Stimulated activated naive B cell treated with anti-CD40 and anti-IgM and Interleukin-4, amounts not matched to agents 10 μg/mL and 1 μg/mL and 100 μg/mL, for 72 hours (primary cell): ENCODE measurements at regions not wholly inside any gene's neighbourhood (a gene's known extent, or its start where the extent isn't known, plus 50 kb on each side); places are given as distances from the start of the nearest gene placed in this dataset.
A peak's percentile ranks its signal among the peaks of the same experiment; 100 is the strongest.

Experiments
- ATAC-seq, 2 donors: fragments of 150-1000 bp; cut with Tn5 transposase; replicated peaks; 2 replicates each; pipeline ENCODE4 v1.10.0; 2021; ENCODE audit warnings: moderate library complexity in 1 of 2
- DNase-seq: peaks from one replicate; pipeline ENCODE4 v3.0.0; 2021
- H3K27ac Mint-ChIP-seq: one replicate; pipeline ENCODE4 v1.8.0; 2022; ENCODE audit warnings: mild to moderate bottlenecking, mixed read lengths
- H3K27me3 Mint-ChIP-seq, 2 donors: one replicate each; pipeline ENCODE4 v1.8.0; 2022; ENCODE audit warnings: mixed read lengths in 2 of 2
- H3K36me3 Mint-ChIP-seq, 2 donors: one replicate each; pipeline ENCODE4 v1.8.0; 2022; ENCODE audit warnings: mixed read lengths in 2 of 2, mild to moderate bottlenecking in 1 of 2
- H3K4me1 Mint-ChIP-seq, 2 donors: one replicate each; pipeline ENCODE4 v1.8.0; 2022; ENCODE audit warnings: mixed read lengths in 2 of 2, mild to moderate bottlenecking in 1 of 2
- H3K4me3 Mint-ChIP-seq, 2 donors: one replicate each; pipeline ENCODE4 v1.8.0; 2022; ENCODE audit warnings: mild to moderate bottlenecking in 2 of 2, mixed read lengths in 2 of 2, moderate library complexity in 1 of 2
- H3K9me3 Mint-ChIP-seq, 2 donors: one replicate each; pipeline ENCODE4 v1.8.0; 2022; ENCODE audit warnings: mixed read lengths in 2 of 2, mild to moderate bottlenecking in 1 of 2

DNA sequence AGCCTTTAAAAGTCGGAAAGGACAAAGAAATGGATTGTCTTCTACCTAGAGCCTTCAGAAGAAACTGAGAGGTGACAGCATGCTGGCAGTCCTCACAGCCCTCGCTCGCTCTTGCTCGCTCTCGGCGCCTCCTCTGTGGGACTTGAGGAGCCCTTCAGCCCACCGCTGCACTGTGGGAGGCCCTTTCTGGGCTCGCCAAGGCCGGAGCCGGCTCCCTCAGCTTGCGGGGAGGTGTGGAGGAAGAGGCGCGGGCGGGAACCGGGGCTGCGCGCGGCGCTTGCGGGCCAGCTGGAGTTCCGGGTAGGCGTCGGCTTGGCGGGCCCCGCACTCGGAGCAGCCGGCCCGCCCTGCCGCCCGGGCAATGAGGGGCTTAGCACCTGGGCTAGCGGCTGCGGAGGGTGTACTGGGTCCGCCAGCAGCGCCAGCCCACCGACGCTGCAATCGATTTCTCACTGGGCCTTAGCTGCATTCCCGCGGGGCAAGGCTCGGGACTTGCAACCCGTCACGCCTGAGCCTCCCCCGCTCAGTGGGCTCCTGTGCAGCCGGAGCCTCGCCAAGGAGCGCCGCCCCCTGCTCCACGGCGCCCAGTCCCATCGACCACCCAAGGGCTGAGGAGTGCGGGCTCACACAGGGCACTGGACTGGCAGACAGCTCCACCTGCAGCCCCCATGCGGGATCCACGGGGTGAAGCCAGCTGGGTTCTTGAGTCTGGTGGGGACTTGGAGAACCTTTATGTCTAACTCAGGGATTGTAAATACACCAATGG lies 953.8 kb upstream of the GBE1 start:
- H3K4me1 Mint-ChIP-seq = no peaks in the 10 kb centered on the region
- no peaks in the 10 kb centered on the region for H3K27me3 Mint-ChIP-seq
- H3K36me3 Mint-ChIP-seq = no peaks in the 10 kb centered on the region
- ATAC-seq (no peak), DNase-seq (no peak)
- H3K9me3 Mint-ChIP-seq = peaks cover 5 to 8% of the 10 kb centered on the region in 2 donors
- H3K27ac Mint-ChIP-seq = no peak overlapping the region
- no peak overlapping the region for H3K4me3 Mint-ChIP-seq

DNA sequence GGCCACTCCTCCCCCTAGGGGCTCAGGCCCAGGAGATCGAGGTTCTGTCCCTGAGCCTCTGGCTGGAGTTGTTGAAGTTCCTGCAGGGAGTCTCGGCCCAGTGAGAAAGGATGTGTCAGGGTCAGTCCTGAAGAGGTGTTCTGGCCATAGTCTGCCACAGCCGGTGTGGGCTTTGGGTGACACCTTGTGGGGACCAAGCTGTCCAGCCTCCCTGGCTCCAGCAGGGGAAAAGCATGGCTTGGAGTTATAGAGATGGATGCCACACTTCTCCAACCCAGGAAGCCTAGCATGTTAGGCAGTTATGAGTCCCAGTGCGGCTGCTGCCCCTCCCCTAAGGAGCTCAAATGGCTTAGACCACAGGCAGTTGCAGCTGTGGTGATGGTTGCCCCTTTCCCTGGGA lies 945.6 kb upstream of the GBE1 start:
- ATAC-seq = peak in 1 of 2 donors; percentile 39
- H3K4me3 Mint-ChIP-seq = no peak overlapping the region

DNA sequence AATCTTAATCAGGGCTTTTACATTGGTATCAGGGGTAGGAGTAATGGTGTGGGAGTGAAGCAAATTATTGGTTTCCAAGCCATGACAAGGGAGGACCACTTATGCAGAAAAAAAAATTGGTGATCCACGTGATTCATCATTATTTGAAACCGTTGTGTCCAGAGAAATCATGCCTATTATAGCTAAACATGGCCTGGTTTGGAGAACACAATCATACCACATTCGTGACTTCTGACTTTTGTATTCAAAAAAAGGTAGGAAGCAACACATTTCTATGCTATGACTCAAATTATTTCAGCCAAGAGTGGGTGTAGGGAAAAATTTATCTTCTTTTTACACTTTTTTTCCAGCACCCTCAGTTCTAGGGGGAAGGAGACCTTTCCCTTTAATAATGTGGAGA lies 924.3 kb upstream of the GBE1 start:
- H3K36me3 Mint-ChIP-seq = no peaks in the 10 kb centered on the region
- H3K27ac Mint-ChIP-seq = no peak overlapping the region
- no peaks in the 10 kb centered on the region for H3K27me3 Mint-ChIP-seq
- H3K4me1 Mint-ChIP-seq = no peaks in the 10 kb centered on the region
- peaks cover 2 to 10% of the 10 kb centered on the region in 2 donors for H3K9me3 Mint-ChIP-seq
- DNase-seq (no peak), ATAC-seq (no peak)
- no peak overlapping the region for H3K4me3 Mint-ChIP-seq

More for the DNA sequence above, 945.6 kb upstream of the GBE1 start:
- Mint-ChIP-seq H3K9me3 (peaks cover 4 to 12% of the 10 kb centered on the region in 2 donors), H3K36me3 (no peaks in the 10 kb centered on the region), H3K27ac (no peak overlapping the region), H3K4me1 (no peaks in the 10 kb centered on the region), H3K27me3 (no peaks in the 10 kb centered on the region)
- DNase-seq = no peak

DNA sequence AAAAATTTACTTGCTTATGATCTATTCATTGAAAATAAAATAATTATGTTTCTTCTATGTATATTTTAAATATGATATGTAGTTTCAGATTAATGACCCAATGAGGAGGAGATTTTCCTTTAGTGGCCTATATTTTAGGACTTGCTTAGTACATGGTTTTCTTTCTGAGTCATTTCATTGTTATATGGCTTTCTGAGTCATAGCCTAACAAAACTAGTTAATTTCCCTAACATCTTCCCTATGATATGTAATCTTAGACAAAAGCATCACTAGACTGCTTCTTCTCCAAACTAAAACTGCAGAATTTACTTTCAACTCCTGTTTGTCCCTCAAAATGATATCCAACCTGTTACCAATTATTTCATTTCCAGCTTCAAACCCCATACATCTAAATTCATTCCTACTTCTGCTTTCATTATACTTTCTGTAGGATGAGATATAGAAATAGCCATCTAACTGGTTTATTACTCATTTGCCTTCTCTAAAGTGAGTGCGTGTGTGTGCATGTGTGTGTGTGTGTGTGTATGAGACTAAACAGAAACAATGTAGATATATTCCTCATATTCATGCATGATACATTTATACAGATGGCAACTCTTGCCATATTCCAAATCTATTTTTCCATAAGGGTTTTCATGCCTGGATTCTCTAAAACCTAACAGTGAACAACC lies 915.0 kb upstream of the GBE1 start:
- no peak for ATAC-seq

DNA sequence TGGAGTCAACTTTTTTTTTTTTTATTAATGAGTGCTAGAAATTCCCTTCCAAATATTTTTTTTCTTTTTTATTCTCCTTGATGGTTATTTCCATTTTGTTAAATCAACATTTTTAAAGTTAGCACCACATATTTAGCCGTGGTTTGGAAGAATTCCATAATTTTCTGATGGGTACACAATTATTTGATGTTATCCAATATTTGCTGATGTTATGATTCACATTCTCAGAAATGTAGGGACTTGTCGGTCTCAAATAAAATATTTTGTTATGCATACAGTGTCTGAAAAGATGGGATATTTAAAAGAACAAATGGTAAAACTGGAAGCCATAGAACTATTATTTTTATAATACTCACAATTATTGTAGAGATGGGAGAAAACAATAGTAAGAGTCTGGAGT lies 911.5 kb upstream of the GBE1 start:
- Mint-ChIP-seq H3K36me3 (no peaks in the 10 kb centered on the region), H3K4me1 (no peaks in the 10 kb centered on the region), H3K4me3 (no peak overlapping the region), H3K27ac (no peak overlapping the region), H3K27me3 (no peaks in the 10 kb centered on the region), H3K9me3 (peaks cover 2 to 4% of the 10 kb centered on the region in 2 donors)
- ATAC-seq = no peak
- no peak for DNase-seq

More for the DNA sequence above, 915.0 kb upstream of the GBE1 start:
- no peak for DNase-seq
- Mint-ChIP-seq H3K4me3 (no peak overlapping the region), H3K4me1 (no peaks in the 10 kb centered on the region), H3K9me3 (peaks cover 4 to 8% of the 10 kb centered on the region in 2 donors), H3K27ac (no peak overlapping the region), H3K36me3 (no peaks in the 10 kb centered on the region), H3K27me3 (no peaks in the 10 kb centered on the region)

DNA sequence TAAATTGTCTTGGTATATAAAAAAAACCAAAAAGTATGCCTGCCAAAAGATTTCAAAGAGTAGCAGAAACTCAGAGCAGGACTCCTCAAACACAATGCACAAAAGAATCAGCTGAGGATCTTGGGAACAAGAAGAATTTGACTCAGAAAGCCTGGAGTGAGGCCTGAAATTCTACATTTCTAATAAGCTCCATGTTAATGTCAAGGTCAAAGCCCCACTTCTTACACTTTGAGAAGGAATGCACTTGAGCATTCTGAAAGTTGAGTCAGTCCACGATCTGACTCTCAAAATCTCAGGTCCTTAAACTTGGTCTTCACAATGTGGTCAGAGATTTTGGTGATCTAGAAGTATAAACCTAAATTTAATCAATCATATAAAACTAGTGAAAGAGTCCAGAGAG lies 910.0 kb upstream of the GBE1 start:
- H3K36me3 Mint-ChIP-seq = no peaks in the 10 kb centered on the region
- no peaks in the 10 kb centered on the region for H3K27me3 Mint-ChIP-seq
- H3K4me3 Mint-ChIP-seq = no peak overlapping the region
- ATAC-seq = no peak
- peaks cover 4% of the 10 kb centered on the region in 2 donors for H3K9me3 Mint-ChIP-seq
- no peak for DNase-seq
- H3K4me1 Mint-ChIP-seq = no peaks in the 10 kb centered on the region
- H3K27ac Mint-ChIP-seq = no peak overlapping the region

DNA sequence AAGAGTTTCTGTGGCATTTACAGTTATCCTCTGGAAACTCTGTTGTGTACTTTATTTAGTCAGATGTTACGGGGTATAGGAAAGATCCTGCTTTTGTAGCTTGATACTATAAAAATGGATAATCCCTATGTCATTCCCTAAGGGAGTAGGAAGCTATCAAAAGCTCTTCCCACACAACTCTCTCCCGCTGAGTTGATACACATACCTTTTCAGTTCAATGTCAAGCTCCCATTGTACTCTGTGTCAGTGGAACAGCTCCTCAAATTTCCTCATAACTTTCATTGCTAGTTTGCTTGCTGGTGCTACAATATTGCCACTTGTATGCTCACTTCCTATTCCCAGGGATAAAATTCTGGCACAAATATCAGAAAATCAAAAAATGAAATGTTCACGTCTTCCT lies 893.3 kb upstream of the GBE1 start:
- no peaks in the 10 kb centered on the region for H3K27me3 Mint-ChIP-seq
- no peaks in the 10 kb centered on the region for H3K36me3 Mint-ChIP-seq
- DNase-seq = no peak

DNA sequence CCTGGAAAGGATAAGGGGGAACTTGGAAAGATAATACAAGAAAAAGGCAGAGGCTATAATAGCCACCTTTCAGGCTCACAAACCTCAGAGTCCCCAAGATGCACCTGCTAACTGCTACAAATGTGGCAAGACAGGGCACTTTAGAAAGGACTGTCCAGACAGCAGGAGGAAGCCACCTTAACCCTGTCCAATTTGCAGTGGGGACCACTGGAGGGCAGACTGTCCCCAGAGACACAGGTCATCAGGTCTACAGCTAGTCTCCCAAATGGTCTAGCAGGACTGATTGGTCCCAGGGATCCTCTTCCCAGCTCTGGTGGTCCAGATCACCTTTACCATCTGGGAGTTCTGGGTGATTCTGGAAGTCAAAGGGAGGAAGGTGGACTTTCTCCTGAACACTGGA lies 882.5 kb upstream of the GBE1 start:
- DNase-seq = no peak

More for the DNA sequence above, 893.3 kb upstream of the GBE1 start:
- peaks cover 4 to 7% of the 10 kb centered on the region in 2 donors for H3K9me3 Mint-ChIP-seq
- H3K4me3 Mint-ChIP-seq = no peak overlapping the region
- H3K4me1 Mint-ChIP-seq = no peaks in the 10 kb centered on the region
- ATAC-seq = no peak
- no peak overlapping the region for H3K27ac Mint-ChIP-seq

DNA sequence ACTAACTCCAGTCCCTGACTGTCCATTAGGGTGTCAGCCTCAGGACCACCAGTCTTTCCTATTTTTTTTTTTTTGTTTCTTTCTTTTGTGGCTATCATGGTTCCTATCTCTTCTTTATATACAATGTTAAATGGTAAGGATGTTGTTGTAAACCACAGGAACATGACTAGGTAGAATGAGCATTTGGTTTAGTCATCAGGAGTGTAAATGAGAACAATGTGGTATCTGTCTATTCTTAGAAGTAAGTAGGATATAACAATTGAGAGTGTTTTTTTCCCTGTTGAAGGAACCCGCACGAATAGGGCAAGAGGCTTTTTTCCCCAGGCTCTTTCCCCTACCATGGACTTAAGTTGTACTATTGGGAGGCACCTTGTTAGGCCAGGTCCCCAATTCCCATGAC lies 880.3 kb upstream of the GBE1 start:
- Mint-ChIP-seq H3K4me3 (no peak overlapping the region), H3K27ac (no peak overlapping the region), H3K27me3 (no peaks in the 10 kb centered on the region), H3K9me3 (peaks cover 4 to 6% of the 10 kb centered on the region in 2 donors), H3K4me1 (no peaks in the 10 kb centered on the region), H3K36me3 (no peaks in the 10 kb centered on the region)
- no peak for ATAC-seq
- DNase-seq = no peak

More for the DNA sequence above, 882.5 kb upstream of the GBE1 start:
- Mint-ChIP-seq H3K36me3 (no peaks in the 10 kb centered on the region), H3K9me3 (peaks cover 2 to 6% of the 10 kb centered on the region in 2 donors), H3K4me1 (no peaks in the 10 kb centered on the region), H3K27ac (no peak overlapping the region), H3K27me3 (no peaks in the 10 kb centered on the region), H3K4me3 (no peak overlapping the region)
- ATAC-seq = no peak

DNA sequence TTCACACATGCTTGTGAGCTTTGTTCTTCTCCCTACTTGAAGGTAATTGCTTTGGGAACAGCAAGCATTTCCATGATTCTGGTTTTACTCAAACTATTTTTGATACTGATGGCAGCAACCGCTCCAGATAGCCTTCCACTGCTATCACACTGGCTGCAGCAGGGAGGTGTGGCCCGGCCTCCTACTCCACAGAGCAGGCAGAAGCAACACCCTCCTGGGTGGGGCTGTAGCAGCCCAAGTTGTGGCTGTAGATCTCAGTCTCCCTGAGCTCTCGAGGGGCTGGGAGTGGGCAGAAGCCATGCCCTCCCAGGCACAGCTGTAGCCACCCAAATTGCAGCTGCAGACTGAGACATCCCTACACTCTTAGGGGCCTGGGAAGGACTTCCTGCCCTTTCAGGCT lies 878.8 kb upstream of the GBE1 start:
- no peaks in the 10 kb centered on the region for H3K27me3 Mint-ChIP-seq
- H3K4me3 Mint-ChIP-seq = no peak overlapping the region
- H3K4me1 Mint-ChIP-seq = no peaks in the 10 kb centered on the region
- ATAC-seq = no peak
- no peaks in the 10 kb centered on the region for H3K36me3 Mint-ChIP-seq
- H3K27ac Mint-ChIP-seq = no peak overlapping the region
- peaks cover 4 to 6% of the 10 kb centered on the region in 2 donors for H3K9me3 Mint-ChIP-seq
- DNase-seq = no peak

DNA sequence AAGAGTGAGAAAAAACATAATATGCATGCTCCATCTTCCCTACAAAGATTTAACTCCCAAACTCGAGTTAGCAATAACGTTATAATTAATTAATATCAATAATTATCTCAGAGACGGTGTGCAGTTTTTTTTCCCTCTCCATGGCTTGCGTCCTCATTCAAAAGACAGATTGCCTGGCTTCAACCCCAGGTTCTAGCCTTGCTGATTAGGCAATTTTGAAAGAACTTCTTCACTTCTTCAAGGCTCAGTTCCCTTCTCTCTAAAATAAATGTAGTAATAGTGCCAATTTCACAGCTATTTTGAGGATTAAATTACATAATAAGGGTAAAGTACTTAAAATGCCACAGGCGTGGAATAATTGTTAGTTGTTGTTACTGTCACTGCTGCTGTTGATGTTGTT lies 876.1 kb upstream of the GBE1 start:
- DNase-seq (no peak), ATAC-seq (no peak)
- no peak overlapping the region for H3K27ac Mint-ChIP-seq
- no peak overlapping the region for H3K4me3 Mint-ChIP-seq
- H3K36me3 Mint-ChIP-seq = no peaks in the 10 kb centered on the region
- H3K27me3 Mint-ChIP-seq = no peaks in the 10 kb centered on the region
- peaks cover 3 to 4% of the 10 kb centered on the region in 2 donors for H3K9me3 Mint-ChIP-seq
- no peaks in the 10 kb centered on the region for H3K4me1 Mint-ChIP-seq

DNA sequence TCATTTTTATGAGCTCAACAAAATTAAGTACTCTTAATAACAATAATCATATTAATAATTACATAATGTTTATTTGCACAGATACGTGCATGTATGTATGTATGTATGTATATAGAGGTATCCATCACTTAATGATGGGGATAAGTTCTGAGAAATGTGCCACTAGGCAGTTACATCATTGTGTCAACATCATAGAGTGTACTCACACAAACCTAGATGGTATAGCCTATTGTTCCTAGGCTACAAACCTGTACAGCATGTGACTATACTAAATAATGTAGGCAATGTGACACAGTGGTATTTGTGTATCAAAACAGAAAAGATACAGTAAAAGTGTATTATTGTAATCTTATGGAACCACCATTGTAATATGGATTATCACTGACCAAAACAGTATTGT lies 874.7 kb upstream of the GBE1 start:
- no peaks in the 10 kb centered on the region for H3K36me3 Mint-ChIP-seq
- H3K9me3 Mint-ChIP-seq = peaks cover 3 to 4% of the 10 kb centered on the region in 2 donors
- ATAC-seq = no peak
- no peaks in the 10 kb centered on the region for H3K4me1 Mint-ChIP-seq
- no peaks in the 10 kb centered on the region for H3K27me3 Mint-ChIP-seq
- DNase-seq = no peak
- H3K4me3 Mint-ChIP-seq = no peak overlapping the region
- no peak overlapping the region for H3K27ac Mint-ChIP-seq

DNA sequence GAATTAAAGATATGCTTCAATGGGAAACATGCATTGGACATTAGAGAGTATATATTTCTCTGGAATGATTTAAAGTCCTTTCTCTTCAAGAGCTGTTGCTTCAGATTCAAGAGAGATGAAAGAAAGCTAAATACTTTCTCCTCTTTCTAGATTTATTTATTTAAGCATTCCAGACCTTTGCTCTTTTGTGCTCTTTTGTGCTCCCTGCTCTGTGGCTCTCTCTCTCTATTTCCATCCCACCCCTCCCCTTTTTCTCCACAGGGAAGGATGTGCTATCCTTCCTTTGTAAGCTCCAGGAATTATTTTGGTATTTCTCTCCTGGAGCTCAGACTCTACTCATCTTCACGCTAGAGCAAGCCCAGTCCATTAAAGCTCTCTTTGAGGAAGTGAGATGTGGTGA lies 871.9 kb upstream of the GBE1 start:
- Mint-ChIP-seq H3K9me3 (peaks cover 4 to 7% of the 10 kb centered on the region in 2 donors), H3K27me3 (no peaks in the 10 kb centered on the region), H3K4me3 (no peak overlapping the region), H3K27ac (no peak overlapping the region), H3K4me1 (no peaks in the 10 kb centered on the region), H3K36me3 (no peaks in the 10 kb centered on the region)
- ATAC-seq (no peak), DNase-seq (no peak)

DNA sequence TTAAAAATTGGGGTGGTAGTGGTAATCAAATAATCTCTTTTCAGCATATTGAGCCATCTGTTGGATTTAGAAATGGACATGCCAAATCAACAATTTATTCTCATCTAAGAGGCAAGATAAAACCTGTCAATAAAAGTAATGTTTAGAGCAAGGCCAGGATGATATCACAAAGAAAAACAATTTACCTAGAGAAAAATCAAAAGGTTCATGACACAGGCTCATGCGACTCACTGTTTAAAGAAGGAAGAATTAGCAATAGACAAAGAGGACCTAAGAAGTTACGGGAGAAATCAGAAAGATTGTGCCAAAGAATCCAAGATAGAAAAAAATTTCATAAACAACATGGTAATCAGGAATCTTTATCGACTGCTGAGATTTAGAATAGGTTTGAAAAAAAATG lies 868.5 kb upstream of the GBE1 start:
- ATAC-seq (no peak), DNase-seq (no peak)
- Mint-ChIP-seq H3K36me3 (no peaks in the 10 kb centered on the region), H3K9me3 (peaks cover 2 to 7% of the 10 kb centered on the region in 2 donors), H3K27me3 (no peaks in the 10 kb centered on the region), H3K27ac (no peak overlapping the region), H3K4me3 (no peak overlapping the region), H3K4me1 (no peaks in the 10 kb centered on the region)

DNA sequence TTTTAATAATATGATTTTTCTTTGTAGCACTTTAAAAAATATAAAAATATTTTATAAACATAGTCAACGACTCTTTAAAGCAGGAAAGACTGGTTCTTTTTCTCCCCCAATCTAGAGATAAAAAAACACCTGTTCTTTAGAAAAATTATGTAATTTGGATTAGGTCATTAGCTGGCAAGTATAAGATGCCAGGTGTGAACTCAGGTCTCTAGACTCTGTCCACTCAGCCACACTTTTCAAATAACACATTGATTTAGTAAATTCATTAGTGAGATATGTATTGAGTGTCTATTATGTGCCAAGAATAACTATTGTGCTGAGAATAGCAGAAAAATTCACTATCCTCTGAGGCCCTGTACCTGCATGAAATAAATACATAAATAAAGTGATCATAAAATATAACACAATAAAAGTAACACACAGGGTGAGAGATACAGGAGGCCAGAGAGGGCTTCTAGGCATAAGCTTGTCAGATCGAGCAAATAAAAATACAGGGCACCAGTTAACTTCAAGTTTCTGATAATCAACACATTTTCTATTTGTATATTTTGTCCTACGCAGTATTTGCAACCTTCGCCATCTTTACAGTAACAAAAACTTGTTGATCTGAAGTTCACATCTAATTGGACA lies 867.1 kb upstream of the GBE1 start:
- DNase-seq (no peak), ATAC-seq (no peak)
- peaks cover 6 to 11% of the 10 kb centered on the region in 2 donors for H3K9me3 Mint-ChIP-seq
- no peaks in the 10 kb centered on the region for H3K36me3 Mint-ChIP-seq
- H3K4me1 Mint-ChIP-seq = no peaks in the 10 kb centered on the region
- H3K4me3 Mint-ChIP-seq = no peak overlapping the region
- no peak overlapping the region for H3K27ac Mint-ChIP-seq
- no peaks in the 10 kb centered on the region for H3K27me3 Mint-ChIP-seq
